Mesenchymal stem cell (in vitro differentiated cells and primary cell): ENCODE measurements at regions not wholly inside any gene's neighbourhood (a gene's known extent, or its start where the extent isn't known, plus 50 kb on each side); places are given as distances from the start of the nearest gene placed in this dataset.

Source experiments
- DNase-seq: peaks from one replicate; pipeline ENCODE4 v3.0.0-alpha.2; 2013
- H2AFZ ChIP-seq: one replicate; pipeline ENCODE4 v1.6.1; 2013; ENCODE audit warnings: low read depth, mild to moderate bottlenecking, control low read depth, inconsistent platforms, low read length, moderate library complexity
- H2AK5ac ChIP-seq: 2 replicates; pipeline ENCODE4 v1.6.1; 2013; ENCODE audit warnings: low read length, moderate library complexity, mild to moderate bottlenecking, inconsistent platforms; ENCODE audit not compliant: severe bottlenecking
- H2BK120ac ChIP-seq: one replicate; pipeline ENCODE4 v1.6.1; 2013; ENCODE audit warnings: low read depth, mild to moderate bottlenecking, inconsistent platforms, low read length, moderate library complexity
- H2BK12ac ChIP-seq, 2 experiments: one replicate each; pipeline ENCODE4 v1.6.1; 2013; ENCODE audit warnings: inconsistent platforms in 2 of 2, low read length in 2 of 2, mild to moderate bottlenecking in 2 of 2, moderate library complexity in 2 of 2, control low read depth in 1 of 2
- H2BK15ac ChIP-seq: one replicate; pipeline ENCODE4 v1.6.1; 2013; ENCODE audit warnings: mild to moderate bottlenecking, low read depth, inconsistent platforms; ENCODE audit not compliant: poor library complexity, severe bottlenecking
- H2BK5ac ChIP-seq: 2 replicates; pipeline ENCODE4 v1.6.1; 2013; ENCODE audit warnings: low read depth, mild to moderate bottlenecking, low read length, control low read depth, inconsistent platforms; ENCODE audit not compliant: poor library complexity, severe bottlenecking
- H3K14ac ChIP-seq, 2 experiments: one replicate each; pipeline ENCODE4 v1.6.1; 2013; ENCODE audit warnings: inconsistent platforms in 2 of 2, low read length in 2 of 2, control low read depth in 1 of 2, mild to moderate bottlenecking in 1 of 2, moderate library complexity in 1 of 2
- H3K18ac ChIP-seq, 2 experiments: one replicate each; pipeline ENCODE4 v1.6.1; 2013; ENCODE audit warnings: inconsistent platforms in 2 of 2, low read length in 2 of 2, control low read depth in 1 of 2, low read depth in 1 of 2, mild to moderate bottlenecking in 1 of 2
- H3K23ac ChIP-seq, 2 experiments: one replicate each; pipeline ENCODE4 v1.6.1; 2013; ENCODE audit warnings: inconsistent platforms in 2 of 2, low read length in 2 of 2, mild to moderate bottlenecking in 2 of 2, moderate library complexity in 2 of 2, control low read depth in 1 of 2
- H3K27ac ChIP-seq: 2 replicates; pipeline ENCODE4 v1.5.1; 2013; ENCODE audit warnings: mild to moderate bottlenecking, moderate library complexity, low read length, control low read depth, inconsistent platforms; ENCODE audit not compliant: poor library complexity, severe bottlenecking
- H3K27me3 ChIP-seq, 2 experiments: 2 replicates each; pipeline versions ENCODE4 v1.6.1 to v1.7.0; 2013; ENCODE audit warnings: low read length in 2 of 2, mild to moderate bottlenecking in 2 of 2, moderate library complexity in 2 of 2, control low read depth in 1 of 2, inconsistent platforms in 1 of 2; ENCODE audit not compliant: control insufficient read depth in 1 of 2, insufficient read depth in 1 of 2
- H3K36me3 ChIP-seq, 2 experiments: 2 replicates each; pipeline versions ENCODE4 v1.6.1 to v1.7.0; 2013; ENCODE audit warnings: low read length in 2 of 2, control low read depth in 1 of 2, inconsistent platforms in 1 of 2, low read depth in 1 of 2, mild to moderate bottlenecking in 1 of 2; ENCODE audit not compliant: insufficient read depth in 2 of 2, control insufficient read depth in 1 of 2
- H3K4ac ChIP-seq, 2 experiments: one replicate each; pipeline ENCODE4 v1.6.1; 2013; ENCODE audit warnings: inconsistent platforms in 2 of 2, low read length in 2 of 2, mild to moderate bottlenecking in 2 of 2, moderate library complexity in 2 of 2, control low read depth in 1 of 2, low read depth in 1 of 2
- H3K4me1 ChIP-seq: 2 replicates; pipeline ENCODE4 v1.6.1; 2013; ENCODE audit warnings: low read depth, low read length, control low read depth; ENCODE audit not compliant: control insufficient read depth, insufficient read depth
- H3K4me2 ChIP-seq: 2 replicates; pipeline ENCODE4 v1.6.1; 2013; ENCODE audit warnings: low read length, mild to moderate bottlenecking, inconsistent platforms; ENCODE audit not compliant: poor library complexity, severe bottlenecking
- H3K4me3 ChIP-seq, 2 experiments: 2 replicates each; pipeline versions ENCODE4 v1.5.1 to v1.7.0; 2013; ENCODE audit warnings: low read length in 2 of 2, mild to moderate bottlenecking in 2 of 2, control low read depth in 1 of 2, low read depth in 1 of 2; ENCODE audit not compliant: insufficient read depth in 1 of 2
- H3K79me1 ChIP-seq: replicated peaks from 2 replicates; pipeline ENCODE4 v1.6.1; 2013; ENCODE audit warnings: mild to moderate bottlenecking, control low read depth, low read length, inconsistent platforms; ENCODE audit not compliant: poor library complexity, severe bottlenecking
- H3K9ac ChIP-seq: 2 replicates; pipeline ENCODE4 v1.7.0; 2013; ENCODE audit warnings: mild to moderate bottlenecking, low read length, moderate library complexity
- H3K9me3 ChIP-seq: 2 replicates; pipeline ENCODE4 v1.7.0; 2013; ENCODE audit warnings: mild to moderate bottlenecking, low read length; ENCODE audit not compliant: control insufficient read depth
- H4K8ac ChIP-seq: one replicate; pipeline ENCODE4 v1.6.1; 2013; ENCODE audit warnings: inconsistent platforms, mild to moderate bottlenecking, low read length, moderate library complexity
- H4K91ac ChIP-seq: one replicate; pipeline ENCODE4 v1.6.1; 2013; ENCODE audit warnings: mild to moderate bottlenecking, low read length, inconsistent platforms
- WGBS: methylation state at CpG from one replicate; pipeline ENCODE4 v1.1.7; 2013; ENCODE audit warnings: mixed read lengths; 5-methylcytosine and 5-hydroxymethylcytosine counted together

DNA sequence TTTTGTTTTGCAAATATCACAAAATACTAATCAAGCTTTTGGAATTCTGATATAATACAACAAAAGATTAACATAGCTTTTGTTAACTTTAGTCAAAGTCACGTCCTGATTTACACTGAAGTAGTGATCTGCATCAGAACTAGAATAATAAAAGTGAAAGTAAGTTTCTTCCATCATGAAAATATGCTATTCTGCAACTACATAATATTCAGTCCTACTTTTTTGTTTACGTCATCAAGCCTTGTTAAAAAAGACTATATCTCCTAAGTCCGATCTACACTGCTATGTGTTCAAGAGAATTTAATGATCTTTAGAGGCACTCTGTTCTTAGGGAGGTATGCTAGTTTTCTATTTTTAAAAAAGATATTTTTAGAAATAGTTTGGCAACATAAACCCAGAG lies 330.1 kb downstream of the ARPP21 start:
- Histone ChIP-seq H3K4me3 (peak overlapping the region in 1 of 2 experiments; percentile 54), H3K4me2 (no peak overlapping the region), H3K27ac (no peak overlapping the region), H3K4ac (no peak overlapping the region), H3K9ac (peak overlapping the region; percentile 71), H3K23ac (no peak overlapping the region), H2BK12ac (no peak overlapping the region), H2AK5ac (no peak overlapping the region), H4K8ac (no peak overlapping the region), H3K14ac (no peak overlapping the region), H3K79me1 (no peaks in the 10 kb centered on the region), H3K27me3 (no peaks in the 10 kb centered on the region), H3K36me3 (no peaks in the 10 kb centered on the region), H3K18ac (no peak overlapping the region), H2BK5ac (no peak overlapping the region), H4K91ac (no peak overlapping the region), H2AFZ (no peak overlapping the region), H3K9me3 (no peaks in the 10 kb centered on the region), H2BK15ac (no peak overlapping the region), H2BK120ac (no peak overlapping the region), H3K4me1 (no peaks in the 10 kb centered on the region)
- WGBS: no CpG with 5 or more reads among the region's 3 CpGs
- DNase-seq: no peak

DNA sequence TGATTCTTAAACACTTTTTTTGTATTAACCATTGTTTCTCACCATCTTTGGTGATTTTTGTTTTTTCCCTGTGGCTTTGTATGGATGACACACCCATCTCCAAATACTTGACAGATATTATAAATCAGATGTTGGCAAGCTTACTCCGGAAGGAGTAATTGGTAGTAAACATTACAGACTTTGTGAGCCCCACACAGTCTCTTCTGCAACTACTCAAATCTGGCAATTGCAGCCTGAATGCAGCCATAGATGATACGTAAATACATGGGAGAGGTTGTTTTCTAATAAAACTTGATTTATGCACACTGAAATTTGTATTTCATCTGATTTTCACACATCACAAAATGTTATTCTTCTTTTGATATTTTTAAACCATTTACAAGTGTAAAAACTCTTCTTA lies 331.5 kb downstream of the ARPP21 start:
- H3K4ac ChIP-seq: no peak overlapping the region
- no peak for DNase-seq
- no peak overlapping the region for H2BK15ac ChIP-seq
- no peaks in the 10 kb centered on the region for H3K9me3 ChIP-seq
- no peak overlapping the region for H3K14ac ChIP-seq
- H3K79me1 ChIP-seq: no peaks in the 10 kb centered on the region
- no peak overlapping the region for H2BK5ac ChIP-seq
- H2AK5ac ChIP-seq: no peak overlapping the region
- H3K23ac ChIP-seq: no peak overlapping the region
- no peak overlapping the region for H3K4me2 ChIP-seq
- H3K18ac ChIP-seq: no peak overlapping the region
- no peaks in the 10 kb centered on the region for H3K36me3 ChIP-seq
- H2AFZ ChIP-seq: no peak overlapping the region
- H2BK120ac ChIP-seq: no peak overlapping the region
- no peaks in the 10 kb centered on the region for H3K27me3 ChIP-seq
- no peak overlapping the region for H4K8ac ChIP-seq
- no peak overlapping the region for H2BK12ac ChIP-seq
- H3K4me1 ChIP-seq: no peaks in the 10 kb centered on the region
- whole genome bisulfite sequencing: no CpG with 5 or more reads among the region's 2 CpGs
- no peak overlapping the region for H4K91ac ChIP-seq
- no peak overlapping the region for H3K4me3 ChIP-seq
- H3K9ac ChIP-seq: no peak overlapping the region
- H3K27ac ChIP-seq: no peak overlapping the region

DNA sequence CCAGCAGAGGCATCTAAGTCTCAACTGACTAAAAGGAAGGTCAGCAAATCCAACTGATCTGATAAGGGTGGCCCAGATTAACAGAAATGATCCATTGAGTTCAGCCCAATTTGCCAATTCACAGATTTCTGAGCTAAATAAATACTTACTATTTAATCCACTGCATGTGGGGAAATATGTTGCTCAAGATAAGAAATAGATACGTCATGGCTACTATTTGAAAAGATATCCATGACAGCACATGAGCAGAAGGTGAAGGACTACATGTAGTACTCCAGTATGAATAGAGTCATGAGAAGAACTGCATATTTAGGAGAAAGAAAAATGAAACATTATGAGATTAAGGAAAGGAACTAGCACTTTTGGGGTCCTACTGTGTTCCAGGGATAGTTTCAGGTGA lies 332.4 kb downstream of the ARPP21 start:
- Histone ChIP-seq H3K4me1 (no peaks in the 10 kb centered on the region), H4K91ac (no peak overlapping the region), H3K4me2 (no peak overlapping the region), H3K18ac (no peak overlapping the region), H3K9me3 (no peaks in the 10 kb centered on the region), H3K4ac (no peak overlapping the region), H3K14ac (no peak overlapping the region), H2AFZ (no peak overlapping the region), H2BK120ac (no peak overlapping the region), H2BK5ac (no peak overlapping the region), H3K9ac (no peak overlapping the region), H3K27me3 (no peaks in the 10 kb centered on the region), H2BK15ac (no peak overlapping the region), H2BK12ac (no peak overlapping the region), H3K4me3 (no peak overlapping the region), H3K23ac (no peak overlapping the region), H2AK5ac (no peak overlapping the region), H3K27ac (no peak overlapping the region), H3K36me3 (no peaks in the 10 kb centered on the region), H4K8ac (no peak overlapping the region), H3K79me1 (no peaks in the 10 kb centered on the region)
- no peak for DNase-seq
- 92% methylated on average over 1 of the region's 1 CpG for WGBS

DNA sequence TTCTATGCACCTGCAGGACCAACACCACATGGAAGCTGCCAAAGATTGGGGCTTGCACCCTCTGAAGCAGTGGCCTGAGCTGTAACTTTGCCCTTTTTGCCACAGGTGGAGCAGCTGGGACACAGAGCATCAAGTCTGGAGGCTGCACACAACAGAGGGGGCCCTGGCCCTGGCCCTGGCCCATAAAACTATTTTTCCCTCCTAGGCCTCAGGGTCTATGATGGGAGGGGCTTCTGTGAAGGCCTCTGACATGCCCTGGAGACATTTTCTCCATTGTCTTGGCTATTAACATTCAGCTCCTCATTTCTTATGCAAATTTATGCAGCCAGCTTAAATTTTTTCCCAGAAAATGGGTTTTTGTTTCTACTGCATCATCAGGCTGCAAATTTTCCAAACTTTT lies 335.5 kb downstream of the ARPP21 start:
- H2AK5ac ChIP-seq: no peak overlapping the region
- H3K14ac ChIP-seq: no peak overlapping the region
- no peak overlapping the region for H4K8ac ChIP-seq
- no peak for DNase-seq
- H2BK15ac ChIP-seq: no peak overlapping the region
- no peak overlapping the region for H2BK12ac ChIP-seq
- no peaks in the 10 kb centered on the region for H3K9me3 ChIP-seq
- H3K79me1 ChIP-seq: no peaks in the 10 kb centered on the region
- no peak overlapping the region for H3K4me2 ChIP-seq
- H2AFZ ChIP-seq: no peak overlapping the region
- H3K36me3 ChIP-seq: no peaks in the 10 kb centered on the region
- H3K27me3 ChIP-seq: no peaks in the 10 kb centered on the region
- no peak overlapping the region for H3K9ac ChIP-seq
- no peak overlapping the region for H4K91ac ChIP-seq
- H3K18ac ChIP-seq: no peak overlapping the region
- H3K4me1 ChIP-seq: no peaks in the 10 kb centered on the region
- H3K27ac ChIP-seq: no peak overlapping the region
- no peak overlapping the region for H3K23ac ChIP-seq
- peak overlapping the region; percentile 15 for H2BK120ac ChIP-seq
- H3K4ac ChIP-seq: no peak overlapping the region
- H2BK5ac ChIP-seq: no peak overlapping the region
- H3K4me3 ChIP-seq: no peak overlapping the region
